HG03045 (cell line): ENCODE measurements at regions not wholly inside any gene's neighbourhood (a gene's known extent, or its start where the extent isn't known, plus 50 kb on each side); places are given as distances from the start of the nearest gene placed in this dataset.
"Not testable (repeated sequence)": the region's sequence is repeated elsewhere in the genome, so short reads cannot be mapped to it uniquely, and the experiment has no call there.

Source experiments
- ATAC-seq: cut with Tn5 transposase; IDR thresholded peaks from one replicate; pipeline ENCODE4 v1.9.1; 2021; ENCODE audit warnings: mild to moderate bottlenecking, moderate library complexity; ENCODE audit not compliant: unreplicated experiment

GRCh38 chr2:84158605-84159004 is 300.5 kb downstream of the SUCLG1 start:
- ATAC-seq: no peak

DNA sequence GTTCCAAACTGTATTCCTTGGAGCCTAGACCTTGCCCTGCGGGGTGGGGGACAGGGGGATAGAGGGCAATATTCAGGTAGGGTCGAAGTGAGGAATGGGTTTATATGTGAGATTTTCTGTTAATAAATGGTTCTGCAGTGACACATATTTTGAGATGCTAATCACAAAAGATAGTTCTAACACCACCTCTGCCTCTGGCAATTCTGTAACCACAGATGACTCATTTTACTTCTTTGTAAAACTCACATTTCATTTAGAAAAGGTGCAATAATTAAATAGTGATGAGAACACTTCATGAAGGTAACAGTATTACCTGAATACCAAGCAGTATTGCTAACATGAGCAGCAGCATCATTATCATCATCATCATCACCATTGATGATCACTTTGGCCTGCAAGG is 306.6 kb downstream of the SUCLG1 start:
- no peak for ATAC-seq

GRCh38 chr2:84144345-84144744 is 314.7 kb downstream of the SUCLG1 start:
- ATAC-seq: no peak

GRCh38 chr2:84137034-84137433 is 322.0 kb downstream of the SUCLG1 start:
- ATAC-seq: no peak

- no peak for ATAC-seq
Measured at GRCh38 chr2:84132370-84132769, 326.7 kb downstream of the SUCLG1 start.

- no peak for ATAC-seq
Measured at GRCh38 chr2:84131278-84131830, 327.7 kb downstream of the SUCLG1 start.

DNA sequence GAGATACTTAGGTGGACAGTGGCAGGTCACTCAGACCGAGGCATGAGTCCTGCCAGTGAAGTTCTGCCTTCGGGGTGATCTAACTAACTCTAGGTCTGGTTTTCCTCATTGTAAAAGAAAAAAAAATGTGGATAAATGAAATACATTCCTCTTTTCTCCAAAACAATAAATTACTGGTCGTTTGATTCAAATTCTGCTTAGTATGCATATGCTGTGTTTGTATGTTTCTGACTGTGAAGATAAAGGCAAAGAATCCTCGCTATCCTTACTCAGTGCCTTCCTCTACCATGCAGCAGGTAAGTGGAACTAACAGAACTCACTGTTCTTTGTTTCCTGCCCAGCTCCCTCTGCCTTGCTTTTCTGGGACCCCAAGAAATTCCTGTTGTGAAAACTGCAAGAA is 330.1 kb downstream of the SUCLG1 start:
- no peak for ATAC-seq

DNA sequence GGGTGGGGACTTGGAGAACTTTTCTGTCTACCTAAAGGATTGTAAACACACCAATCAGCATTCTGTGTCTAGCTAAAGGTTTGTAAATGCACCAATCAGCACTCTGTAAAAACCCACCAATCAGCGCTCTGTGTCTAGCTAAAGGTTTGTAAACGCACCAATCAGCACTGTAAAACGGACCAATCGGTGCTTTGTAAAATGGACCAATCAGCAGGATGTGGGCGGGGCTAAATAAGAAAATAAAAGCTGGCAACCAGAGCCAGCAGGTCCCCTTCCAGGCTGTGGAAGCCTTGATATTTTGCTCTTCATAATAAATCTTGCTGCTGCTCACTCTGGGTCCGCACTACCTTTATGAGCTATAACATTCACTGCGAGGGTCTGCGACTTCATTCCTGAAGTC is 331.3 kb downstream of the SUCLG1 start:
- ATAC-seq: not testable (repeated sequence)

GRCh38 chr2:84126530-84126929 is 332.6 kb downstream of the SUCLG1 start:
- ATAC-seq: no peak

DNA sequence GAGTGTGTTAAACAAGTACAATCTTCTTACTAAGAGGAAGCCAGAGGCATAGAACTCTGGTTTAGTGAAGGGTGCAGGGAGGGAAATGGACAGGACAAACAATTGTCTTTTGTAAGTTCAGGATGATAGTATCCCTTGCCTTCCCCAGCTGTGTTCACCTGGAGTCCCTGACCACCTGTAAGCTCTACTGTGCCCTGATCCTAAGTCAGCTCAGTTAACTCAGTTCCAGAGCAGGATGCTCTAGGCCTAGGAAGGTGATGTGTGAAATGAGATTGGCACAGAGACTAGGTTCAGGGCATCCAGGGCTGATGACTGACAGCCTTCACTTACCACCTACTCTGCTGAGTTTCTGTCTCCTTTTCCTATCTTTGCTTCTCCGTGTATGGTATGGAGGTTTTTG is 333.0 kb downstream of the SUCLG1 start:
- ATAC-seq: no peak

GRCh38 chr2:84116143-84116542 is 342.9 kb downstream of the SUCLG1 start:
- no peak for ATAC-seq

GRCh38 chr2:84115173-84115857 is 343.8 kb downstream of the SUCLG1 start:
- ATAC-seq: no peak

- not testable (repeated sequence) for ATAC-seq
Measured at GRCh38 chr2:84103816-84104527, 355.1 kb downstream of the SUCLG1 start.

GRCh38 chr2:84102274-84102673 is 356.8 kb downstream of the SUCLG1 start:
- no peak for ATAC-seq

- no peak for ATAC-seq
Measured at GRCh38 chr2:84088656-84089055, 370.4 kb downstream of the SUCLG1 start.

DNA sequence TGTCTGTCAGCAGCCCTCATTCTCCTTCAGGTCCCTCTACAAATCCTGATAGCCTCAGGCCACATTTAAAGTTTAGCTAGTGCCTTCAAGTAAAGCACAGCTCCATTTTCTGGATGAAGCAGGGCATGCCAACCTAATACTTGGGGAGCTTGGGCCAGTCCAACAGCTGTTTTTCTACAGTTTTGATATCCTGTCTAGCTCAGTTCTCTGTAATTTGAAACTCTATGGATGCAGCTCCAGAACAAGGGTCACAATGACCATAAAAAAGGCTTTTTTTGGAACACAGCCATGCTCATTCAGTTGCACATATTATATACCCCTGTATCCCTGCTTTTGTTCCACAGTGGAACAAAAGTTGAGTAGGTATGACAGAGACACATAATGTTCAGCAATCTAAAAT is 373.5 kb downstream of the SUCLG1 start:
- no peak for ATAC-seq

- ATAC-seq: no peak
Measured at GRCh38 chr2:84084856-84085255, 374.2 kb downstream of the SUCLG1 start.

DNA sequence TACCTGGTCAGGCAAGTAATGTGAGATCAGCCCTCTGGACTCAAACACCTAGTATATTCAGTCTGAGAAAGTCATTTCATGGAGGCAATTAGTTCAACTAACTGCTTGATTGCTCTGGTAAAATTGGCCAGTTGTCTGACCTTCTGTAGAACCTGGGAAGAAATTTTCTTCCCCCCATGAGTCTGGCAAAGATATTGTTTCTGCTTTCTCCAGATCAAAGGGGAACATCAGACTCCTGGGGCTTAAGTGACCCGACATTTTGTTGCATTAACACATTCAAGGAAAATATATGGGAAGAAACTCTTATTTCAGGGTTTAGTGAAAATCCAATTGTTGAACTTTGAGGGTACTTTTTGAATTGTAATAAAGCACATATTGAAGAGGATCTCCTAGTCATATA is 375.1 kb downstream of the SUCLG1 start:
- no peak for ATAC-seq

DNA sequence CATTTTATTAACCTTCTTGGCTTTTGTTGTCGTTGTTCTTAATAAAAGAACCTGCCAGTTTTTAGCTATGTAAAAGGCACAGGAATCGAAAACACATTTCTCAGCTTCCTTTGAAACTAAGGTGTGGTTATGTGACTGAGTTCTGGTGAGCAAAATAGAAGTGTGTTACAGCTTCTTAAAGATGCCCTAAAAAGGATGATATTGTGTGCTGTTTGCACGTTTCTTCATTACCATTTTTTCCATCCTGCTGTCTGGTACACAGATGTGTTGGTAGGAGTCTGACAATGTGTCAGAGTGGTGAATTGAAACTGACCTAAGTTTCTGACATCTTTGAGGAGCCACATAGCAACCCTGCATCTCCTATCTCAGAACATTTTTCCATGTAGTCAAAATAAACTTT is 380.6 kb downstream of the SUCLG1 start:
- no peak for ATAC-seq

DNA sequence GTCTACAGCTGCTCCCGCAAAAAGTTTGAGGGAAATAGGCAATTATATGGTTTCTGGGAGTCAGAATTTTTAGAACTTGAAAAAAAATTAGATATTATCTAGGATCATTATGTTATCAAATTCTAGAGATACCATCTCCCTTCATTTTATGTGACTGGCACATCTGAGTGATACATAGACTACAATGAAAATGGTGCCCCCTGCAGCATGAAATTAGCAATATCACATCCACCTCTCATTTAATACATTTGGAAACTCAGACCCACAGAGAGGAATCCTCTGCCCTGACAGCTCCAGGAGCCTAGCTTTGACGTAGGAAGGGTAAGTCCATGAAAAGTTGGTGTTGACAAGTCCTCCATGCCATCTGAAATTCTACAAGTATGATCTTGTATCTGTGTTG is 381.6 kb downstream of the SUCLG1 start:
- ATAC-seq: no peak

DNA sequence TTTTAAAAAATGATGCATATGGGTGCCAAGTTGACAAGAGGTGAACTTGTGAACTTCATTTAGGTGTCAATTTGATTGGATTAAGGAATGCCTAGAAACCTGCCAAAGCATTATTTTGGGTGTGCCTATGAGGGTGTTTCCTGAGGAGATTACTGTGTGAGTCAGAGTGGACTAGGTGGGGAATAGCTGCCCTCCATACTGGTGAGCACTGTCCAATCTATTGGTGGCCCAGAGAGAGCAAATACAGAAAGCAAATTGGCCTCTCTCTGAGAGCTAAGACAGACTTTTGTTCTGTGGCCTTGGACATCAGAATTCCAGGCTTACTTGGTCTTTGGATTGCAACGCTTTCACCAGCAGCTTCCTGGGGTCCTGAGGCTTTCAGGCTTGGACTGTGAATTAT is 388.0 kb downstream of the SUCLG1 start:
- no peak for ATAC-seq

- no peak for ATAC-seq
Measured at GRCh38 chr2:84065857-84066256, 393.2 kb downstream of the SUCLG1 start.
